ENCODE measurements at regions not wholly inside any gene's neighbourhood (a gene's known extent, or its start where the extent isn't known, plus 50 kb on each side); places are given as distances from the start of the nearest gene placed in this dataset.

DNA sequence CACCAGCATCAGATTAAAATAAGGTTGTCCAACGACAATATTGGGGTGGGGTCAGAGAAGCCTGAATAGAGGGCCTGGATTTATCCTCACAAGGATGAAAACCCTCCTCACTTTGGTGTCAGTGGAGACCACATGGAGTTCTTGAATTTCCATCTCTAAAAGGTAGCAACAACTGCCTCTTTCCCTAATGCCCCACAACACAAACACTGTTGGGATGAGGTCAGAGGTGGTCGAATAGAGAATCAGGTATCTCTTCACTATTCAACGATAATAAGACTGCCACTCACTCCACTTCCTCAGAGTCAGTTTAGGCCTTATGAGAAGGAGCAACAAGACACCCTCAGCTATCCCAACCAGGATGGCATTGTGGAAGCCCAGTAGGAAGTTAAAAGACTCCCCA lies 596.1 kb downstream of the HTR1B start:
- no peak for DNase-seq (ENCODE audit: extremely low read depth, insufficient read length)
- TF ChIP-seq, protein P1, sequence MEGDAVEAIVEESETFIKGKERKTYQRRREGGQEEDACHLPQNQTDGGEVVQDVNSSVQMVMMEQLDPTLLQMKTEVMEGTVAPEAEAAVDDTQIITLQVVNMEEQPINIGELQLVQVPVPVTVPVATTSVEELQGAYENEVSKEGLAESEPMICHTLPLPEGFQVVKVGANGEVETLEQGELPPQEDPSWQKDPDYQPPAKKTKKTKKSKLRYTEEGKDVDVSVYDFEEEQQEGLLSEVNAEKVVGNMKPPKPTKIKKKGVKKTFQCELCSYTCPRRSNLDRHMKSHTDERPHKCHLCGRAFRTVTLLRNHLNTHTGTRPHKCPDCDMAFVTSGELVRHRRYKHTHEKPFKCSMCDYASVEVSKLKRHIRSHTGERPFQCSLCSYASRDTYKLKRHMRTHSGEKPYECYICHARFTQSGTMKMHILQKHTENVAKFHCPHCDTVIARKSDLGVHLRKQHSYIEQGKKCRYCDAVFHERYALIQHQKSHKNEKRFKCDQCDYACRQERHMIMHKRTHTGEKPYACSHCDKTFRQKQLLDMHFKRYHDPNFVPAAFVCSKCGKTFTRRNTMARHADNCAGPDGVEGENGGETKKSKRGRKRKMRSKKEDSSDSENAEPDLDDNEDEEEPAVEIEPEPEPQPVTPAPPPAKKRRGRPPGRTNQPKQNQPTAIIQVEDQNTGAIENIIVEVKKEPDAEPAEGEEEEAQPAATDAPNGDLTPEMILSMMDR (IDR thresholded peaks at IDR 0.05; ENCODE audit: insufficient read depth, low read length, poor library complexity, severe bottlenecking) = no peak
- H3K27me3 ChIP-seq (replicated peaks; ENCODE audit: control insufficient read depth, insufficient read depth, low read length) = no peaks in the 10 kb centered on the region
- H3K4me3 ChIP-seq (replicated peaks; ENCODE audit: low read depth, low read length) = no peak overlapping the region
- H3K36me3 ChIP-seq (ENCODE audit: control insufficient read depth, insufficient read depth, low read length) = no peaks in the 10 kb centered on the region

DNA sequence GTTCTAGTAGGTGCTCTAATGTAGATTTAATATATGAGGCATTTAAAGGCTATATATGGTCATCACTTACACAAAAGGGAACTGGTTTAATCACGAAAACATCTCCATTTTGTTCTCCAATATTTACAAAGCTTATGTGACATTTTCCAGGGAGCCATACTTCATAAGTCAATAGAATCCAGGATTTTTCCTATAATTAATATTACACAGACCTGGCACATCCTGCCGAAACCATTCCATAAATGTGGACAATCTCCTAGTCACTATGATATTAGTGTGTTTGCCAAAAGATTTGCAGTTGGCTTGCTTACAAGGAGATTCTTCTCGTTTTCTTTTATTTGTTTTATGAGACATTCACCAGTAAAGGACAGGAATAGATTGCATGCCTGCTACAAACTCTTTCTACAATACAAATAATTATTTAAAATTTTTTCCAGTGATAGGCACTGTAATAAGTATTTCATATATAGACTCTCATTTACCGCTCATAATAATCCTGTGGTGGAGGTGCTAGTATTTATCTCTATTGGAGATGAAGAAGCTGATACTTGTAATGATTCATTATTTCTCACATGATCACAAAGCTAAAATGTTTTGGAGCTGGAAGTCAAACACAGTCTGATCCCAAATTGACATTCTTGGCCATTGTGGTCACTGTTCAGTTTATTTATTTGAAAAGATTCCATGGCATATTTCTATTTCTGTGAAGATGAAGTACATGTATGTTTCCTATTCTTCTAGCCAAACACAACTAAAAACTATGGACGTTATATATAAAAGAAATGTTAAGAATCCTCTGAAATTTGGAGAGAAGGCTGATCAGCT lies 597.0 kb downstream of the HTR1B start:
- TF ChIP-seq, protein P1 (IDR thresholded peaks at IDR 0.05; ENCODE audit: insufficient read depth, low read length, poor library complexity, severe bottlenecking) = no peak
- H3K27me3 ChIP-seq (replicated peaks; ENCODE audit: control insufficient read depth, insufficient read depth, low read length) = no peaks in the 10 kb centered on the region
- no peaks in the 10 kb centered on the region for H3K36me3 ChIP-seq (ENCODE audit: control insufficient read depth, insufficient read depth, low read length)
- no peak overlapping the region for H3K4me3 ChIP-seq (replicated peaks; ENCODE audit: low read depth, low read length)
- DNase-seq (ENCODE audit: extremely low read depth, insufficient read length) = no peak

DNA sequence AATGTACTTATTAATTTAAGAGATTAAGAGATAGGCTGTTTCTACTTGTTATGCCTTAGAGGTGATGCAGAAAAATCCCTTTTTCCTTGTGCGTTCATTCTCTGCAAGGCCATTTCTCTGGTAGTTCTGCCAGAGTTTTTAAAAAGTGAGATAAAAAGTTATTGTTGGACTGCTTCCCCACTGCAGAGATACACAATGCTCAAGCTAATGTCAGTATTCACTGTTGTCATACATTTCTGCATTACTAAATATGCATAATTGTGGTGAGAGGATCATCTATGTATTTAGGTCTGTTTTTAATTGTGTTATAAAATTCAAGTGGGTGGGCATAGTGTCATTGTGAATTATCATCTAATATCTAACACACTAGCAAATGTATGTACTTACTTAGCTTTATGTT lies 600.4 kb downstream of the HTR1B start:
- Histone ChIP-seq H3K27me3 (replicated peaks; ENCODE audit: control insufficient read depth, insufficient read depth, low read length) (no peaks in the 10 kb centered on the region), H3K4me3 (replicated peaks; ENCODE audit: low read depth, low read length) (no peak overlapping the region), H3K36me3 (ENCODE audit: control insufficient read depth, insufficient read depth, low read length) (no peaks in the 10 kb centered on the region)
- DNase-seq (ENCODE audit: extremely low read depth, insufficient read length) = no peak
- TF ChIP-seq, protein P1 (IDR thresholded peaks at IDR 0.05; ENCODE audit: insufficient read depth, low read length, poor library complexity, severe bottlenecking) = no peak

- H3K36me3 ChIP-seq (ENCODE audit: control insufficient read depth, insufficient read depth, low read length) = no peaks in the 10 kb centered on the region
- H3K4me3 ChIP-seq (replicated peaks; ENCODE audit: low read depth, low read length) = no peak overlapping the region
- no peak for DNase-seq (ENCODE audit: extremely low read depth, insufficient read length)
- no peaks in the 10 kb centered on the region for H3K27me3 ChIP-seq (replicated peaks; ENCODE audit: control insufficient read depth, insufficient read depth, low read length)
- TF ChIP-seq, protein P1 (IDR thresholded peaks at IDR 0.05; ENCODE audit: insufficient read depth, low read length, poor library complexity, severe bottlenecking) = no peak
Observed at GRCh38 chr6:76861403-76861802, 601.9 kb downstream of the HTR1B start.

DNA sequence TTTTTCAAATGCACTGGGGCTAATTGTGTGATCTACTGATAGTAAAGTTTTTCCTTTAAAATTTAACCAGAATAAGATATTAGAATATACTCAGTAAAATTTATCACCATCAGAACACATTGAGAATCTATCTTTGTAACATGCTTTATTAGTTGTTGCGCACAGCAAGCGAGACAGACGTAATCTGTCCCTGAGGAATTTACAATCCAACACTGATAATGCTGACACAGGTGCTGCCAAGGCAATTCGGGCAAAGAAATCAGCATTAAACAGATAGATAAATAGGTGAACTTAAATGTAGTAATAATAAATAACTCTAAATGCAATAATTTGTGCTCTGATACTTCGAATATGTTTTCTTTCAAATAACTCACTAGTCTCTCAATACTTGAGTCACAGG lies 607.2 kb downstream of the HTR1B start:
- Histone ChIP-seq H3K4me3 (replicated peaks; ENCODE audit: low read depth, low read length) (no peak overlapping the region), H3K27me3 (replicated peaks; ENCODE audit: control insufficient read depth, insufficient read depth, low read length) (no peaks in the 10 kb centered on the region), H3K36me3 (ENCODE audit: control insufficient read depth, insufficient read depth, low read length) (no peaks in the 10 kb centered on the region)
- TF ChIP-seq, protein P1 (IDR thresholded peaks at IDR 0.05; ENCODE audit: insufficient read depth, low read length, poor library complexity, severe bottlenecking) = no peak
- no peak for DNase-seq (ENCODE audit: extremely low read depth, insufficient read length)
